ENCODE measurements at regions not wholly inside any gene's neighbourhood (a gene's known extent, or its start where the extent isn't known, plus 50 kb on each side); places are given as distances from the start of the nearest gene placed in this dataset.

DNA sequence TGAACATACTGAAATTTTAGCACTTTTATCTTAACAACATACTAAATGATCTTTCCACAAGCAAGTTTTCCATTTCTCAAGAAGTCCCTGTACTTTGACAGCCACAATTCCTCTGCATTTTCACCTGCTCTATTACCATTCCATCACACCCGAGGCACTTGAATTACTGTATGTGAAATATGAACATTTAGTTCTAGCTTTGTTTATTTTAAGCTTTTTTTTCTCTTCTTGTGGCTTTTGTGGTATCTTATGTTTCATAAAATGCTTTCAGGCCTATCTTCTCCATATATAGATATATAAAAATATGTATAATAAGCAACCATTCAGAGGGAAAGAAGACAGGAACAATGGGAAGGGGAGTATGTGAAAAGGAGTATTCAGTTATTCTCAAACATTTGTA is 693.9 kb downstream of the SATB2 start:
- TF ChIP-seq, protein P1, sequence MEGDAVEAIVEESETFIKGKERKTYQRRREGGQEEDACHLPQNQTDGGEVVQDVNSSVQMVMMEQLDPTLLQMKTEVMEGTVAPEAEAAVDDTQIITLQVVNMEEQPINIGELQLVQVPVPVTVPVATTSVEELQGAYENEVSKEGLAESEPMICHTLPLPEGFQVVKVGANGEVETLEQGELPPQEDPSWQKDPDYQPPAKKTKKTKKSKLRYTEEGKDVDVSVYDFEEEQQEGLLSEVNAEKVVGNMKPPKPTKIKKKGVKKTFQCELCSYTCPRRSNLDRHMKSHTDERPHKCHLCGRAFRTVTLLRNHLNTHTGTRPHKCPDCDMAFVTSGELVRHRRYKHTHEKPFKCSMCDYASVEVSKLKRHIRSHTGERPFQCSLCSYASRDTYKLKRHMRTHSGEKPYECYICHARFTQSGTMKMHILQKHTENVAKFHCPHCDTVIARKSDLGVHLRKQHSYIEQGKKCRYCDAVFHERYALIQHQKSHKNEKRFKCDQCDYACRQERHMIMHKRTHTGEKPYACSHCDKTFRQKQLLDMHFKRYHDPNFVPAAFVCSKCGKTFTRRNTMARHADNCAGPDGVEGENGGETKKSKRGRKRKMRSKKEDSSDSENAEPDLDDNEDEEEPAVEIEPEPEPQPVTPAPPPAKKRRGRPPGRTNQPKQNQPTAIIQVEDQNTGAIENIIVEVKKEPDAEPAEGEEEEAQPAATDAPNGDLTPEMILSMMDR (IDR thresholded peaks at IDR 0.05): no peak
- H3K4me1 ChIP-seq: no peaks in the 10 kb centered on the region
- no peak for DNase-seq
- no peak overlapping the region for H3K4me3 ChIP-seq
- intact Hi-C loops (cut with DNase I): no loop called here
- no peak for ATAC-seq
- no peaks in the 10 kb centered on the region for H3K36me3 ChIP-seq
- H3K9me3 ChIP-seq: no peaks in the 10 kb centered on the region
- H3K27me3 ChIP-seq: no peaks in the 10 kb centered on the region
- no peak overlapping the region for H3K27ac ChIP-seq
- WGBS, 2 donors: 63 to 69% methylated on average over 1 of the region's 1 CpG

DNA sequence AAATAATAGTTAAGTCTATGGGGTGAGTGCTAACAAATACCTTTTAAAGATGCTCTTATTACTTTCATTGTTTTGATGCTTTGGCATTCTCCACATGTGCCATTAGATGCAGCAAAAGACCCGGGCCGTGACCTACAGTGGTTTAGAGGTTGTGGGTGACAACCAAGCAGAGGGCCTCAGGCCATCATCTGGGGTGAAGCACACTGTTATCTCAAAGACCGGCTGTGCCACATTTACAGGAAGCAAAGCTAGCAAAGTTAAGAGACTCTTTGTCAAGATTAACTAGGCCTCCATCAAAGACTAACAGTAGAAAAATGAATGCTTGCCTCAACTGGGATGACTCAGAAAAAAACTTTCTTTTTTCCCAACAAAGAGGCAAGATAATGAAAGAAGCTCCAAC is 695.3 kb downstream of the SATB2 start:
- 57 to 63% methylated on average over 3 of the region's 3 CpGs for WGBS, 2 donors
- intact Hi-C loops (cut with DNase I): no loop called here
- no peak overlapping the region for H3K4me3 ChIP-seq
- H3K9me3 ChIP-seq: no peaks in the 10 kb centered on the region
- no peaks in the 10 kb centered on the region for H3K27me3 ChIP-seq
- ATAC-seq: no peak
- no peaks in the 10 kb centered on the region for H3K4me1 ChIP-seq
- no peak overlapping the region for H3K27ac ChIP-seq
- no peaks in the 10 kb centered on the region for H3K36me3 ChIP-seq
- DNase-seq: no peak
- TF ChIP-seq, protein P1 (IDR thresholded peaks at IDR 0.05): no peak

DNA sequence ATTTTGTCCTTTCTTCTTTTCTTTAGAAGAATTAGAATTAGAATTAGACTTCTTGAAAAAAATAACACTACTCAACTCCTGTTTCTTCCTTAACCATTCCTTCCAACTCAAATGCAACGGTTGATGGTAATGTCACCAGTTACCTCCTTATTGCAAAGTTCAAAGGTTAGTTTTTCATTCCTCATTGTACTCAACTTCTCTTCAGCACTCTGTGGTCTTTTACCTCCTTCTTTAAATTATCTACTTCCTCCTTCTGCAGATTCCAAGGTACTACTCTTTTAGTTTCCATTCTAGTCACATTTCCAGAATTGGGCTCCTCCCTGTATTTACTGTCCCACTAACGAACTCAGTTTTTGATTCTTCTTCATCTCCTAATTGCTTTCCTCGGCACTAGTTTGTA is 700.7 kb downstream of the SATB2 start:
- H3K36me3 ChIP-seq: no peaks in the 10 kb centered on the region
- DNase-seq (no peak), ATAC-seq (no peak)
- TF ChIP-seq, protein P1 (IDR thresholded peaks at IDR 0.05): no peak
- no peaks in the 10 kb centered on the region for H3K27me3 ChIP-seq
- no peak overlapping the region for H3K4me3 ChIP-seq
- H3K9me3 ChIP-seq: no peaks in the 10 kb centered on the region
- intact Hi-C loops (cut with DNase I): no loop called here
- 72 to 79% methylated on average over 3 of the region's 3 CpGs for WGBS, 2 donors
- H3K27ac ChIP-seq: no peak overlapping the region
- H3K4me1 ChIP-seq: no peaks in the 10 kb centered on the region

DNA sequence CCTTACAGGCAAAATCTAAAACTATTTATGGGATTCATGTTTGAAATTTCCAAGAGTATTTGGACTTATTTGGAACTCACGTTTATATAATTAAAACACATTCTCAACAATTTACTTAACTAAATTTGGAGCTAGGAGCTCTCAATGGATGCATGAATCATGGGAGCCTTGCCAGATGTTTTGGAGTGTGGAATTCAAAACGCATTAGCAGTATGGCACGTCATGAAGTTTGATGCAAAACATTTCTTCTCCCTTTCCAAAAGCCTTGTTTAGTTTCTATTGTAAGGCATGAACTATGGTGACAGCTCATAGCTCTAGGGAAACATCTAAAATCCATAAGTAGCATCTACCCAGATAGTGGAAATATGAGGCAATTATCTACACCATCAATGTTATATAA is 701.6 kb downstream of the SATB2 start:
- H3K4me1 ChIP-seq: no peaks in the 10 kb centered on the region
- no peaks in the 10 kb centered on the region for H3K36me3 ChIP-seq
- no peaks in the 10 kb centered on the region for H3K9me3 ChIP-seq
- no peak overlapping the region for H3K4me3 ChIP-seq
- no peaks in the 10 kb centered on the region for H3K27me3 ChIP-seq
- TF ChIP-seq, protein P1 (IDR thresholded peaks at IDR 0.05): no peak
- ATAC-seq (no peak), DNase-seq (no peak)
- WGBS, 2 donors: 35 to 37% methylated on average over 3 of the region's 3 CpGs
- H3K27ac ChIP-seq: no peak overlapping the region
- intact Hi-C loops (cut with DNase I): no loop called here

DNA sequence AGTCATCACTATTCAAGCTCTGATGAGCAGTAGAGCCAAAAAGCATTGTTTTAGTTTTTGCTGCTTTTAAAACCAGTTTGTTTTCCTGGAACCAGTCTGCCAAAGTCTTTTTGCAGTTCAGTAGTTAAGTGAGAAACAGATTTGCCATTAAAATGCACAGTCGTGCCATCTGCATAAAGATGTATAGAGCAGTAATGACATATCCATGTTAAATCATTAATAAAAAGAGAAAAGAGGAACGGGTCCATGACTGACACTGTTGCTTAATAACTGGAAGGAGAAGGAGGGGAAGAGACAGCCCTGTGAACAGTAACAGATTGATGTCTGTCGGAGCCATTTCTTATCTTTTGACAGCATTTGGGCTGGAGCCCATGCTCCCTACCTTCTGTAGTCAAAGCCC is 704.6 kb downstream of the SATB2 start:
- H3K36me3 ChIP-seq: no peaks in the 10 kb centered on the region
- DNase-seq (no peak), ATAC-seq (no peak)
- no peaks in the 10 kb centered on the region for H3K27me3 ChIP-seq
- no peaks in the 10 kb centered on the region for H3K4me1 ChIP-seq
- H3K4me3 ChIP-seq: no peak overlapping the region
- no peak overlapping the region for H3K27ac ChIP-seq
- 55 to 69% methylated on average over 3 of the region's 3 CpGs for WGBS, 2 donors
- no peaks in the 10 kb centered on the region for H3K9me3 ChIP-seq
- intact Hi-C loops (cut with DNase I): no loop called here
- TF ChIP-seq, protein P1 (IDR thresholded peaks at IDR 0.05): no peak
